ENCODE measurements at regions not wholly inside any gene's neighbourhood (a gene's known extent, or its start where the extent isn't known, plus 50 kb on each side); places are given as distances from the start of the nearest gene placed in this dataset.

- DNase-seq (ENCODE audit: insufficient read length, low spot score) (no peak), FAIRE-seq (no peak)
These were observed 226.3 kb downstream of the CBLN1 start for GRCh38 chr16:49055291-49055690.

GRCh38 chr16:49054606-49055005 is 227.0 kb downstream of the CBLN1 start:
- DNase-seq (ENCODE audit: insufficient read length, low spot score) (no peak), FAIRE-seq (no peak)
- TF ChIP-seq POU2F2 (IDR thresholded peaks at IDR 0.05; ENCODE audit: low read depth, low read length): no peak
- TF ChIP-seq TAF1 (IDR thresholded peaks at IDR 0.05; ENCODE audit: low read depth, low read length): no peak
- TF ChIP-seq POLR2AphosphoS5 (IDR thresholded peaks at IDR 0.05; ENCODE audit: low read depth, low read length): no peak
- TF ChIP-seq SPI1 (IDR thresholded peaks at IDR 0.05; ENCODE audit: low read depth, low read length): no peak
- TF ChIP-seq PAX5 (IDR thresholded peaks at IDR 0.05; ENCODE audit: insufficient read depth, low read length, severe bottlenecking): no peak
- no peak for TF ChIP-seq POLR2A (IDR thresholded peaks at IDR 0.05; ENCODE audit: low read depth, low read length)

More at GRCh38 chr16:49055291-49055690, 226.3 kb downstream of the CBLN1 start:
- TF ChIP-seq POLR2AphosphoS5 (IDR thresholded peaks at IDR 0.05; ENCODE audit: low read depth, low read length) (no peak), TAF1 (IDR thresholded peaks at IDR 0.05; ENCODE audit: low read depth, low read length) (no peak), POU2F2 (IDR thresholded peaks at IDR 0.05; ENCODE audit: low read depth, low read length) (no peak), POLR2A (IDR thresholded peaks at IDR 0.05; ENCODE audit: low read depth, low read length) (no peak), SPI1 (IDR thresholded peaks at IDR 0.05; ENCODE audit: low read depth, low read length) (no peak), PAX5 (IDR thresholded peaks at IDR 0.05; ENCODE audit: insufficient read depth, low read length, severe bottlenecking) (no peak)

GRCh38 chr16:49052846-49053245 is 228.8 kb downstream of the CBLN1 start:
- no peak for DNase-seq (ENCODE audit: insufficient read length, low spot score)
- TF ChIP-seq POU2F2 (IDR thresholded peaks at IDR 0.05; ENCODE audit: low read depth, low read length) (no peak), SPI1 (IDR thresholded peaks at IDR 0.05; ENCODE audit: low read depth, low read length) (no peak), PAX5 (IDR thresholded peaks at IDR 0.05; ENCODE audit: insufficient read depth, low read length, severe bottlenecking) (no peak), POLR2AphosphoS5 (IDR thresholded peaks at IDR 0.05; ENCODE audit: low read depth, low read length) (no peak)
- no peak for FAIRE-seq

- DNase-seq (ENCODE audit: insufficient read length, low spot score) (no peak), FAIRE-seq (no peak)
- TF ChIP-seq TAF1 (IDR thresholded peaks at IDR 0.05; ENCODE audit: low read depth, low read length) (no peak), POLR2AphosphoS5 (IDR thresholded peaks at IDR 0.05; ENCODE audit: low read depth, low read length) (no peak)
These were observed 230.1 kb downstream of the CBLN1 start for GRCh38 chr16:49051576-49051975.

GRCh38 chr16:49050607-49051006 is 231.0 kb downstream of the CBLN1 start:
- DNase-seq (ENCODE audit: insufficient read length, low spot score): no peak
- no peak for FAIRE-seq
- TF ChIP-seq POU2F2 (IDR thresholded peaks at IDR 0.05; ENCODE audit: low read depth, low read length): no peak
- TF ChIP-seq POLR2A (IDR thresholded peaks at IDR 0.05; ENCODE audit: low read depth, low read length): no peak
- no peak for TF ChIP-seq TAF1 (IDR thresholded peaks at IDR 0.05; ENCODE audit: low read depth, low read length)
- no peak for TF ChIP-seq PAX5 (IDR thresholded peaks at IDR 0.05; ENCODE audit: insufficient read depth, low read length, severe bottlenecking)
- no peak for TF ChIP-seq POLR2AphosphoS5 (IDR thresholded peaks at IDR 0.05; ENCODE audit: low read depth, low read length)
- no peak for TF ChIP-seq SPI1 (IDR thresholded peaks at IDR 0.05; ENCODE audit: low read depth, low read length)

- DNase-seq (ENCODE audit: insufficient read length, low spot score): no peak
- no peak for FAIRE-seq
- no peak for TF ChIP-seq POLR2AphosphoS5 (IDR thresholded peaks at IDR 0.05; ENCODE audit: low read depth, low read length)
- no peak for TF ChIP-seq PAX5 (IDR thresholded peaks at IDR 0.05; ENCODE audit: insufficient read depth, low read length, severe bottlenecking)
- TF ChIP-seq POU2F2 (IDR thresholded peaks at IDR 0.05; ENCODE audit: low read depth, low read length): no peak
- no peak for TF ChIP-seq TAF1 (IDR thresholded peaks at IDR 0.05; ENCODE audit: low read depth, low read length)
- TF ChIP-seq POLR2A (IDR thresholded peaks at IDR 0.05; ENCODE audit: low read depth, low read length): no peak
- no peak for TF ChIP-seq SPI1 (IDR thresholded peaks at IDR 0.05; ENCODE audit: low read depth, low read length)
These were observed 232.0 kb downstream of the CBLN1 start for GRCh38 chr16:49049644-49050043.

- no peak for TF ChIP-seq POLR2A (IDR thresholded peaks at IDR 0.05; ENCODE audit: low read depth, low read length)
- TF ChIP-seq SPI1 (IDR thresholded peaks at IDR 0.05; ENCODE audit: low read depth, low read length): no peak
- TF ChIP-seq TAF1 (IDR thresholded peaks at IDR 0.05; ENCODE audit: low read depth, low read length): no peak
- TF ChIP-seq POU2F2 (IDR thresholded peaks at IDR 0.05; ENCODE audit: low read depth, low read length): no peak
- TF ChIP-seq PAX5 (IDR thresholded peaks at IDR 0.05; ENCODE audit: insufficient read depth, low read length, severe bottlenecking): no peak
- TF ChIP-seq POLR2AphosphoS5 (IDR thresholded peaks at IDR 0.05; ENCODE audit: low read depth, low read length): no peak
- FAIRE-seq: no peak
- DNase-seq (ENCODE audit: insufficient read length, low spot score): no peak
These were observed 232.4 kb downstream of the CBLN1 start for GRCh38 chr16:49049191-49049590.

GRCh38 chr16:49048557-49048956 is 233.1 kb downstream of the CBLN1 start:
- DNase-seq (ENCODE audit: insufficient read length, low spot score) (no peak), FAIRE-seq (no peak)
- no peak for TF ChIP-seq PAX5 (IDR thresholded peaks at IDR 0.05; ENCODE audit: insufficient read depth, low read length, severe bottlenecking)
- no peak for TF ChIP-seq SPI1 (IDR thresholded peaks at IDR 0.05; ENCODE audit: low read depth, low read length)
- TF ChIP-seq POU2F2 (IDR thresholded peaks at IDR 0.05; ENCODE audit: low read depth, low read length): no peak
- TF ChIP-seq POLR2AphosphoS5 (IDR thresholded peaks at IDR 0.05; ENCODE audit: low read depth, low read length): no peak
- TF ChIP-seq TAF1 (IDR thresholded peaks at IDR 0.05; ENCODE audit: low read depth, low read length): no peak
- TF ChIP-seq POLR2A (IDR thresholded peaks at IDR 0.05; ENCODE audit: low read depth, low read length): no peak

- TF ChIP-seq POLR2AphosphoS5 (IDR thresholded peaks at IDR 0.05; ENCODE audit: low read depth, low read length) (no peak), POLR2A (IDR thresholded peaks at IDR 0.05; ENCODE audit: low read depth, low read length) (no peak), POU2F2 (IDR thresholded peaks at IDR 0.05; ENCODE audit: low read depth, low read length) (no peak), SPI1 (IDR thresholded peaks at IDR 0.05; ENCODE audit: low read depth, low read length) (no peak), TAF1 (IDR thresholded peaks at IDR 0.05; ENCODE audit: low read depth, low read length) (no peak), PAX5 (IDR thresholded peaks at IDR 0.05; ENCODE audit: insufficient read depth, low read length, severe bottlenecking) (no peak)
- DNase-seq (ENCODE audit: insufficient read length, low spot score) (no peak), FAIRE-seq (no peak)
These were observed 245.5 kb downstream of the CBLN1 start for GRCh38 chr16:49036126-49036525.

GRCh38 chr16:49027420-49027819 is 254.2 kb downstream of the CBLN1 start:
- DNase-seq (ENCODE audit: insufficient read length, low spot score): no peak
- TF ChIP-seq TAF1 (IDR thresholded peaks at IDR 0.05; ENCODE audit: low read depth, low read length): no peak
- no peak for TF ChIP-seq POLR2AphosphoS5 (IDR thresholded peaks at IDR 0.05; ENCODE audit: low read depth, low read length)
- TF ChIP-seq PAX5 (IDR thresholded peaks at IDR 0.05; ENCODE audit: insufficient read depth, low read length, severe bottlenecking): no peak
- TF ChIP-seq POU2F2 (IDR thresholded peaks at IDR 0.05; ENCODE audit: low read depth, low read length): no peak
- no peak for TF ChIP-seq SPI1 (IDR thresholded peaks at IDR 0.05; ENCODE audit: low read depth, low read length)
- no peak for TF ChIP-seq POLR2A (IDR thresholded peaks at IDR 0.05; ENCODE audit: low read depth, low read length)
- no peak for FAIRE-seq

All from GM12891 (cell line).